HG03095 (cell line): ENCODE measurements at regions not wholly inside any gene's neighbourhood (a gene's known extent, or its start where the extent isn't known, plus 50 kb on each side); places are given as distances from the start of the nearest gene placed in this dataset.

ENCODE experiments used
- ATAC-seq: cut with Tn5 transposase; IDR thresholded peaks from one replicate; pipeline ENCODE4 v1.9.1; 2021; ENCODE audit warnings: moderate library complexity; ENCODE audit not compliant: unreplicated experiment

DNA sequence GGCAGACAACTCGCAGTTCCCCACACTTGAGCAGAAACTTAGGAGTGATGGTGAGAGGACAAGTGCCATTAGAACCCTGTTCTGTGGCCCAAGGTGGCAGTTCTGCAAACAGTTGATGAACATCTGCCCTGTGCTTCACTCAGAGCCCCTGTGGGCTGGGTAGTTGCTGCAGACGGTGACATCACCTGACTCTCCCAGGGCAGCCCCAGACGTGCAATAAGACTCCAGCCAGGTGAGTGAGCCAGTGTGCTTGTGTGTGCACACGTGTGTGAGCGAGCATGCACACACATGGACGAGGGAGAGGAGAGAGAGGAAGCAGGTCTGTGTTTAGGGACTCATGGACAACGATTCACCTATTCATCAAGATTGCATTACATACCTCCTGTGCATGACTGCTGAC lies 136.0 kb upstream of the GLI2 start:
- no peak for ATAC-seq

DNA sequence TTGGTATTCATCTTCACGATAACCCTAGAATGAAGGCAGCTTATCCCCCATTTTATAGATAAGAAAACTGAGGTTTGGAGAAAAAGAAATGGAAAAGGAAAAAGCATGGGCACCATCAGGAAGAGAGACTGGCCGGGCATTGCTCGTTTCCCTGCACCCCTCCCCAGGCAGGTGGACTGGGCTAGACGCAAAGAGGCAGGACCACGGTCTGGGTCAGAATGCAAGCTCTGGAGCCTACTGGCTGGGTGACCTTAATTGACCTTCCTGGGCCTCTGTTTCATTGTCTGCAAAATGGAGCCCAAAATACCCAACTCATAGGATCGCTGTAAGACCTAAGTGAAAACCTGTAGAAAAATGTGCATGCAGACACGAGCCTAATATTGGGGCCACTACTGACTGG lies 135.3 kb upstream of the GLI2 start:
- ATAC-seq, result no peak

DNA sequence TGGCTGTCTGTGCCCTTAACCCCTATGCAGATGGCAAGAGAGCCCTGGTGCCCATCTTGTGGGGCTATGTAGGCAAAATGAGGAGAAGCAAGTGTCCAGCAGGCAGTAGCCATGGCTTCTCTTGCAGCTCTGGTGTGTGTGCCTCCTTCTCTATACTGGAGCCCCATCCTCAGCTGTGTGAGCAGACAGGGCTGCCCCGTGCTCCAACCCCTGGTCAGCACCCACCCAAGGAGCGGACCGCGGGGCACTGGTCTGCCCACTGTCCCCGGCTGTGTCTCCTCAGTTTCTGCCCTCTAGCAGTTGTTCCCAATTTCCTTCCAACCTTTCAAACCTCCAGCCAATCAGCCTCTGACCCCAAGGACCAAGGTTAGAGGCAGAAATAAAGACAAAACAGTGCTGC lies 134.9 kb upstream of the GLI2 start:
- no peak for ATAC-seq

DNA sequence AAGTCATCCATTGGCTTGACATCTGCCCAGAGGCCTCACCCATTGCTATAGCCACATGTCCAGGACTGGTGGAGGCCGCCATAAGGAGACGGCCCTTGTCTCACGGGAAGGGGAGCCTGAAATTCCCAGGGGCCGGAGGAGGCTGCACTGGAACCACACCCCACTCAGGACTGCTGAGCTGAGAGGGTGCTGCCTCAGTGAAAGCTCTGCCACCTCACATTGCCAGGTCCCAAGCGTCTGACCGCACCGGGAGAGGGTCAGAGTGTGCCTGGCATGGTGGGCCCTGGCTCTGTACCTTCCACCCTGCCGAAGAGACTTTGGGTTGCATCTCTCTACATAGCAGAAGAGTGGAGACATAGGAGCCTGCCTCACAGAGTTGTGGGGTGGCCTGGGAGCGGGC lies 134.1 kb upstream of the GLI2 start:
- ATAC-seq, result no peak

DNA sequence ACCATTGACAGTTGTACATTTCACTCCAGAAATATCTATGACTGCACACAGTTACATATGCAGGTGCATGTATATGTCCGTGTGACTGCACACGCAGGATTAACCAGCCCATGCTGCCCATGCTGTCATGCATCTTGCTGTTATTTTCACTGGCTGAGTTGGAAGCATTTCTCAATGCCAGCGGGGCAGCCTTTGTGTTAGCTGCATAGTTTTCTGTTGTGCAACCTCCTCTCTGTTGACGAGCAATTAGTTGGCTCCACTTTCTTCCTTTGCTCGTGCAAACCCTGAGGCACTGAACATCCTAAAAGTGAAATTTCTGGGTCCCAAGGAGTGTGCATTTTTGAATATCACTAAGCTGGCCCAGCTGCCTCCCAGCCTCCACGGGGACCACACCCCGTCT lies 133.4 kb upstream of the GLI2 start:
- ATAC-seq, result no peak

DNA sequence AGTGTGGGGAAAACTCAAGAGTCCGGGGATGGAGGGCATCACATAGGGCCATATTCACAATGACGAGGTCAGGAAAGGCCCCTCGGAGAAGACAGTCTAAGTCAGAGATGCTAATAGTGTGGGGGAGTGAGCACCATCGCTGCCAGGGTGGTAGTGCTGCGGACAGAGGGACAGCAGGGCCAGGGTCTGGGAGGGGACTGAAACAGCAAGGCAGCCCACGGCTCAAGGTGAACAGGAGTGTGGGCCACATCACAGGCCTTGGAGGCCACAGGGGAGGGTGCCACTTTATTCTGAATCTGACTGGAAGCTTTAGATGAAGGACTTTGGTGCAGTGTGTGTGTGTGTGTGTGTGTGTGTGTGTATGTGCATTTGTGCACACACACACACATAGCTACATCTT lies 130.9 kb upstream of the GLI2 start:
- no peak for ATAC-seq

DNA sequence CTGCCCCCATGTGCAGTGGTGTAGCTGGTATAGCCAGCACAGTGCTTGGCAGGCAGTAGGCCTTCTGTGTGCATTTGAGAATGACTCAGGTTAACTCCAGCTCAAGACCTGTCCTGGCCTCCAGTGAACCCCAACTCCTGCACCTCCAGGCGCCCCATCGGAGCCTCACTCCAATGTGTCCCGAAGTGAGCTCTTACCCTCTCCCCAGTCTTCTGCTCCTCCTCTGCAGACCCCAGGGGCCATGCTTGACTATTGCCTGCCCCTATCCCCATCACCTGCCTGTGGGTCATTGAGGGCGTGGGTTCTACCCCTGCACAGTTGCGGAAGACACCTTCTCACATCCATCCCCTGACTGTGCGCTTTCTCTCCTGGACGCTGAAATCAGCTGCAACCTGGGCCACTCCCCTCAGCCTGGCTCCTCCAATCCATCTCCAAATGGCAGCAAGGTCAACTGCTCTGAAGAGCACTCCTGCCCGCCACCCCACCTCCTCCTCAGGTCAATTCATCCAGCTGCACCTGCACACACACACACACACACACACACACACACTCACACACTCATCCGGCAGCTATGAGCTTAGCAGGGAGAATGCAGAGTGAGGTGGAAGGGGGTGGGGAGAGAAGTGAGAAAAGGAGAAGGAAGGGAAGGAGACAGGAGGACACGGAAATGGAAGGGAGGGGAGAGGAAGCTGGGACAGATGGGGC lies 130.3 kb upstream of the GLI2 start:
- no peak for ATAC-seq

DNA sequence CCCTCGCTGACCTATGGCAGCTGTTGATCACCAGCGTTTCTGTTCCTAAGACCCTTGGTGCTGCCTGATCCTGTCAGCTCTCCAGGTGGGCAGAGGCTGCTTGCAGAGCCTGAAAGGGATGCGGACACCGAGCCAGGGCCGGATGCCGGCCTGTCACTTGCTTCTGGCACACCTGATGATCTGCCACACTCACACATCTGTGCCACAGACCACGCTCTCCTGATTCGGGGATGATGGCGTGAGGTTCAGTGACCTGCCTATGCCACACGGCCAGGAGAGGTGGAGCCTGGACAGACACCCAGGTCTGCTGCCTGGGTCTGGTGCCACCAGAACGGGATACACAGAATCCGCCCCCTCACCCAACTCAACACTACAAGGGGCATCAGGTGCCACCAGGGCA lies 129.4 kb upstream of the GLI2 start:
- no peak for ATAC-seq

DNA sequence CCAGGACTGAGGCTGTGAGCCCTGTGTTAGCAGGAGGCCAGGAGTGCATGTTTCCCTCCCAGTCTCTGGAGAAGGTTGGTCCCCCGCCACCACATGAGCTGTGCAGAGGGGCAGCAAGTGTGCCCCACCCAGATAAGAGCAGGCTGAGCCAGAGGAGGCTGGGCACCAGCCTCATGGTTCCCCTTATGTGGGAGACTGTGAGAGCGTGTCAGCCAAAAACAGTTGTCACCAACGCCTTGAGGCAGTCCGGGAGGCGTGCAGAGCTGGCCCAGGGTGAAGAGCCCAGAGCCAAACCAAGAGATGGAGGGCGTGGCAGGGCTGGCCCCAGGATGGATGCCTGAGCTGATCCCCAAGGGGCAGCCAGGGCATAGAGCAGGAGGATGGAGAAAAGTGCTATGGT lies 128.7 kb upstream of the GLI2 start:
- ATAC-seq, result no peak

DNA sequence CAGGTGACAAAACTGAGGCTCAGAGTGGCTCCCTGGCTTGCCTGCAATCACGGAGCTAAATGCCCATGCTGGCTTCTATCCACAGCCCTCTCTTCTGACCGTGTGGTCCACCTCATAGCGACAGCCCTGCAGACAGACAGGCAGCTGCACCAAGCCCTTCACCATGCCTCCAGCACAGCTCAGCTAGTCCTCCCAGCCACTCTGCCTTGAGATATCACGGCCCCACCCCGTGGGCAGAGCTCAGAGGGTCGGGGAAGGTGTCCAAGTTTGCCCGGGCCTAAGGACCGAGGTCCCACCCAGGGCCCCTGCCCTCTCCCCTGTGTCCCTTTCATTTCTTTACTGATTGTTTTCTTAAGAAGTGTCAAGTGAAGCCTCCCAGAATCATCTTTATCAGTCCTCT lies 128.2 kb upstream of the GLI2 start:
- ATAC-seq, result no peak

DNA sequence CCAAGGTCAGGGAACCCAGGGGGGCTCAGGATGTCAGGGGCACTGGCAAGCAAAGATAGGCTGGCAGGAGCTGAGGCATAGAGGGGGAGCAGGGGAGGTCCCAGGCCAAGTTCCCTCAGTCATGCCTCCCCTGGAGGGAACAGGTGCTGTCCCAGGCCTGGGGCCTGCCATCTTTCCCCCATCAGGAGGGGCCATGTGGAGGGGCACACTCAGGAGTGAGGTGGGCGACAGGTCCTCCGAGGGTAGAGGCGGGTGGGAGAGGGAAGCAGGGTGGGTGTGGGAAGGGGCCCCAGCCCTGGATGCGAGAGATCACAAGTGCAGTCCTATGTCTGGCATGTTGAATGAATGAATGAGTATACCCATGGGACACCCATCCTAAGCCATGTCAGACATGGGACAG lies 127.7 kb upstream of the GLI2 start:
- no peak for ATAC-seq

DNA sequence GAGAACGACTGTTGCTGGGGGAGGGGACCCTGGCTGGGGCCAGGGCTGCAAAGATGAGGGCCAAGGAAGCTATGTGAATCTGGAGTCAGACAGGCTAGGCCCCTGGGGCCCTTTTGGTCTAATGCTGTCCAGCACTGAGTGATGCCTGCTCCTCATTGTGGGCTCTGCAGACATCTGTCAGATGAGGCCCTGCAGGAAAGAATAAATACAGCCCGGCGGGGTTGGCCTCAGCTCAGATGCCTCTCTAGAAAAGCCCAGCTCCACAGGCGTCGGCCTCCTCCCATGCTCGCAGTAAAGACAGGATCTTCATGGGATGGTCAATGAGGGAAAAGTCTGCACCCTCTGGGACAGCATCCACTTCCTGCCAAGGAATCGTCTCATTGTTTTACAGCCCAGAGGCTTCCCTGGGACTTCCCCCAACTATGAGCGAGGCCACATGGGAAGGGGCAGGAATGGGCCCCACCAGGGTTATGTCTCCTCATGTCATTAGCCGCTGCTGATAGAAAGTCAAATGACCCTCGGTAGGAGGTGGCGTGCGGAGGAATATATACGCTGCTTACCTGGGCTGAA lies 125.8 kb upstream of the GLI2 start:
- ATAC-seq, result no peak

DNA sequence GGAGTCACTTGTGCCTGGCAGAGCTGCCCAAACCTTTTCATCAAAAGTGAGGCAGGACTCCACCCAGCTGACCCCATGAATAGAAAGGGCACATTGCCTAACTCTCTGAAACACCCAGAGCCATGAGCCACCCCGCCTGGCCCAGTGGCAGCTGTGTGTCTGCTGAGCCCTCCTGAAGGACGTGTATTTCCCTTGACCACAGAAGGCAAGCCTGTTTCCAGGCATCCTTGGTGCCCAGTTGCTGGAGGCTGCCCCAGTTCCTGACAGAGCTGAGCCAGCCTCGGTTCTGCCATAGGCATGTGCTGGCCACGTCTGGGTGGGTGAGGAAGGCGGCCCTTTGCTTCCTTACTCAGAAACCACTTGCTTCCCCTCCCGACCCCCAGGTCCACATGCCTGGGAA lies 124.7 kb upstream of the GLI2 start:
- no peak for ATAC-seq

DNA sequence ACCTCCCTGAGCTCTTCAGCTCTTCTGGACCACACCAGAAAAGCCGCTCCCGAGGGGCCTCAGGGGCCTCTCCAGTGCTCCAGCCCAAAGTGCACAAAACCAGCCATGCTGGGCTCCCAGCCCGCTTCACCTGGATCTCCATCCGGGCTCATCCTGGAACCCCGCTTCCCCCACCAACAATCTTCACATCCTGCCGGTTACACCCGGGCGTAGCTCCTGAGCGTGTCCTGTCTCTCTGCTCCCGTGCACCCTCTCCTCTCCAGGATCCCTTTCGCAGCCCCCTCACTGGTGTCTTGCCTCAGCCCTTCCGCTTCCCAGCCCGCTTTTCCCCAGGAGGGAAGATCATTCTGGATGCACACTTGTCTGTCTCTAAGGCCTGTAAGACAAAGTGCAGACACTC lies 123.7 kb upstream of the GLI2 start:
- no peak for ATAC-seq

DNA sequence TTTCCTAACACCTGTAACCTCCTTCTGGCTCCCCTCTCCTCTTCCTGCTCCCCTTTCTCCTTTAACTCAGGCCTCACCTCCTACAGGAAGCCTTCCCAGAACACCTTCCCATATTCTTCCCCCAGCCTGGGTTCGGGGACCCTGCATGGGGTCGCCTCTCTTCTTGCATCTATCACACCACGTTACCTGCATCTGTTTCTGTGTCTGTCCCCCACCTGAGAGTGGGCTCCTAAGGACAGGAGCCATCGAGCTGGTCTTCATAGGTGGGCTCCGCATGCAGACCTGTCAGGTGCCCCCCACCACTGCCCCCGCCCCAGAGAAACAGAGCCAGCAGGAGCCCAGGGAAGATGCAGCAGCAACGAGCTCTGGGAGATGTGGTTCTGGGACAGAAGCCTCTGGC lies 123.2 kb upstream of the GLI2 start:
- ATAC-seq, result no peak

DNA sequence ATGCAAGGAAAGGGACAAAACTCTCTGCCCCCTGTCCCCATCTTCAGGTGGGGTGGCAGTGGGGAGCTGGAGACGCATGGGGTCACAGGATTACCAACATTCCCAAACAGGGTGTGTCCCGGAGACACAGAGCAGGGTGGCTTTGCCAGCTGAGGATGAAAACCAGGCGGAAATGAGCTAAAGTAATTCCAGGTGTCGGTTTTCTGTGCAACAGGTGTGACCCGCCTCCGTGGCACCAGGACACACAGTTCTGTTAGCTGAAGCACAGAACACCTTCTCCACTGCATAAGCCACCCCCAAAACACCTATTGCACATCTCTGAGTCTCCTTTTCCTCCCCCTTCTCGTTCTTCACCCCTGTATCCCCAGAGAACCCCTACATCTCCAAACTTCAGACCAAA lies 122.7 kb upstream of the GLI2 start:
- ATAC-seq, result no peak

DNA sequence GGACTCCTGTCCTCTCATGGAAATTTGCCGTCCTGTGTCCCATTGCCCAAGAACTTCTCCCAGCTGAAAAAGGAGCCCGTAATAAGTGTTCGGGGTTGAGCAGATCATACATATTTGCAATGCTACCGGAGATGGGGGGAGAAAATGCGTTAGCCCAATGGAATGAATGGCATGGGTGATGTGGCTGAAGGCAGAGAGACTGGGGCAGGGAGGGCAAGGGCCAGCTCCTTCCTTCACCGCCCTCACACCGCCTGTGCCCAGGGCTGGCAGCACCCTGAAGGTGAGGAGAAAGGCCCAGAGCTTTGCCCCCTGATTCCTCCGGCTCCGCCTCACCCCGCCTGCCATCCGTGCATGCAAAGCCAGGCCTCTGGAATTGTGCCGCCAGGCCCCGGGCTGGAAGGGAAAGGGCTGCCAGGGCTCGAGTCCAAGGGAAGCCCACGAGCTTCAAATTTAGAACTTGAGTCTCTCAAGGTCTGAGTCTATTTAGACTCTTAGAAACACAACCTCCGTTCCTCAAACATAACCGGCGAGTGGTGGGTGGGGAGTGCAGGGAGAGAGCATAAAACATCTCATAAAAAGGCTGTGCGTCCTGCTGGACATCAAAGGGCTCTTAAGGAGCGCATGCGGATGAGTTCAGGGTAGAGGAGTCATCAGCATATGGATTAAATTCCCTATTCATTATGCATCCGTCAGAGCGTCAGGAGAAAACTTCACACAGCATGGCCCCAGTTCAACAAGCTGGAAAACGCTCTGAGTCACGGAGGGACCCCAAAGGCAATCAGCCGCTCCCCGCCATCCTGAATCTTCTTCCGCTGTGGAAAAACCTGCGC lies 121.7 kb upstream of the GLI2 start:
- no peak for ATAC-seq

DNA sequence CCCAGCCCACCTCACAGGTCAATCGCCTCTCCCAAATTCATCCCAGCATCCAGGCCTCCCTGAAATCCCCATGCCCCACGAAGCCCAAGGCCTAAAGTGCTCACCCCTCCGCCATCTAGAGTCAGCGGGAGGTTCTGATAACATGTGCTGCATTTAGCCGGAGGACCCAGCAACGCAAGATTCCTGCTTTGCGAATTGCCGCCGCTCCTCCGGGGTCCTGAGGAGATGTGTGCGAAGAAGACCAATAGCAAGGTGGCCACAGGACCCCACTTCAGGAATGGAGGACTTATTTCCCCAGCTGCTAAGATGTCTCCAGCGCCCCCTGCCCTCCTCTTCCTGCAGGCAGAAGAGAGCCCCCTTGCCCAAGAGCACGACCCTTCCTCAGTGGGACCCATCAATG lies 120.8 kb upstream of the GLI2 start:
- ATAC-seq, result no peak

DNA sequence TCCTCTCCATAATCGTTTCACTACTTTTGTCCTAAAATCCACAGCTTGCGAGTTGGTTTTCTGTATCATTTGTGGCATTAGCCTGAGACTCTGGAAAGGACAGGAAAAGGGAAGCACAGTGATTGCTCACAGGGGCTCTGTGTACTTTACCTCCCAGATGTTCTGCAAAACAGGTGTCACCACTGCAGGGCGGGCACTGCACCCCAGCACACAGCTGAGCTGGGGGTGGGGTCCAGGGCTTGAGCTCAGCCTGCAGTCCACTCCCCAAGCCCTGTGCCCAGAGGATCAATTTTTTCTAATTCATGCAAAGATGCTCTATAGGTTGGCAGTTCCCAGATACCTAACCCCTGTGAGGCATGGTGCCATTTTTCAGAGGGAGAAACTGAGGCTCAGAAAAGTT lies 119.4 kb upstream of the GLI2 start:
- no peak for ATAC-seq

DNA sequence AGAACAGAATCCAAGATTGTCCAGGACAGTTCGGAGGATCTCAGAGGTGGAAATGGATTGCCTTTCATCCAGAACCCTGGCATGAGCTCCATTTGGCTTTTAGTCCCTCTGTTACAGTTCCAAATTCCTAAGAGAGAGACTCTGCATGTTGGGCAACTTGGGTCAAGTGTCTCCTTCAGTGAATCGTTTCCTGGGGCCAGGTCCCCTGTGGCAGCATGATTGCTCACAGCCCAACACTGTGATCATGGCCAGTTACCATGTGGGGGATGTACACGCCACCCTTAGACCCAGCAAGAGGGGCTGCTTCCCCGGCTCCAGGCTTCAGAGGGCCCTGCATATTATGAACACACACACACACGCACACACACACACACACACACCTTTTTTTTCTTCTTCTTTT lies 118.6 kb upstream of the GLI2 start:
- no peak for ATAC-seq

DNA sequence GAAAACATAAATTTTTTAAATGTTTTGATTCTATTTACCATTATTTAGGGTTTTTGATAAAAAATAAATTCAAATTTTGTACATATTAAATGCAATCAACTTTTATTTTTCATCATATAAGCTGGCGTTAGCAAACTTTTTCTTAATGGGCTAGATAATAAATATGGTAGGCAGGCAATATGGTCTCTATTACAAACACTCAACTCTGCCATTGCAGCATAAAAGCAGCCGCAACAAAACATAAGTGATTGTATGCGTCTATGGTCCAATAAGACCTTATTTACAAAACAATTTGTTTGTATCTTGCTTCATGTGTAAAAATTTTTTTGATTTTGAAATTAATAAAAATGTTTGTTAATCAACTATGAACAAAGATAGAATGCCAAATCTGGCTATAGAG lies 116.8 kb upstream of the GLI2 start:
- no peak for ATAC-seq

DNA sequence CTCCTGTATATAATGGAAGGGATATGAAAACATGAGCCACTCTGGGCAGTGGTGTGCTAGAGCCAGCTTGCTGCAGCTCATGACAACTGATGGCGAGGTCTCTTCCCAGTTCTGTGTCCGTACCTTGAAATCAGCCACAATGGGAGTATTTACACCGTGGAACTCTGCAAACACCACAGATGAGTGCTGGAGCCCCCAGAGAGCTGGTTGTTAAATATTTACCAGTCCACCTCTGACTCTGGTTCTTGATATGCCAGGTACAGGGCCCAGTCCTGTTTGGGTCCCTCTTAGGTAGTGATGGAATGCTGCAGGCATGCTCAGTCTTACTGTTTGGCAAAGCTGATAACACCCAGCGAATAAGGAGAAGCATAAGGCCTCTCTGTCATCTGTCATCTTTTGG lies 116.1 kb upstream of the GLI2 start:
- ATAC-seq, result no peak
